Right lung (tissue), 2 donors: ENCODE measurements at regions not wholly inside any gene's neighbourhood (a gene's known extent, or its start where the extent isn't known, plus 50 kb on each side); places are given as distances from the start of the nearest gene placed in this dataset.
A peak's percentile ranks its signal among the peaks of the same experiment; 100 is the strongest.
"Not testable (repeated sequence)": the region's sequence is repeated elsewhere in the genome, so short reads cannot be mapped to it uniquely, and the experiment has no call there.

Experiments used
- DNase-seq, 2 donors: peaks; one replicate each; pipeline ENCODE4 v3.0.0-alpha.2; 2013

DNA sequence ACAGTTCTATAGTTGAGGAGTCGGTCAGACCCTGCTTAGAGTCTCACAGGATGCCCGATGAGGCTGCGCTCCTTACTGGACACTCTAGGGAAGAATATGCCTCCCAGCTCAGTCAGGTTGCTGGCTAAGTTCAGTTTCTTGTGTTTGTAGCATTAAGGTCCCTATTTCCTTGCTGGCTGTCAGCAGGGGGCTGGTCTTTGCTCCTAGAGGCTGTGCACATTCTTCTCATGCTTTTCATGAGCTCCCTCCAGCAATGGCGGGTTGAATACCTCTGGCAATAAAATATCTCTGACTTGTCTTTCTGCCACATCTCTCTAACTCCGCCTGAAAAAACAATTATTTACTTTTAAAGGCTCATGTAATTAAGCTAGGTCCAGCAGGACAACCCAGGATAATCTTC lies 79.4 kb upstream of the DNAJC10 start:
- DNase-seq: no peak

DNA sequence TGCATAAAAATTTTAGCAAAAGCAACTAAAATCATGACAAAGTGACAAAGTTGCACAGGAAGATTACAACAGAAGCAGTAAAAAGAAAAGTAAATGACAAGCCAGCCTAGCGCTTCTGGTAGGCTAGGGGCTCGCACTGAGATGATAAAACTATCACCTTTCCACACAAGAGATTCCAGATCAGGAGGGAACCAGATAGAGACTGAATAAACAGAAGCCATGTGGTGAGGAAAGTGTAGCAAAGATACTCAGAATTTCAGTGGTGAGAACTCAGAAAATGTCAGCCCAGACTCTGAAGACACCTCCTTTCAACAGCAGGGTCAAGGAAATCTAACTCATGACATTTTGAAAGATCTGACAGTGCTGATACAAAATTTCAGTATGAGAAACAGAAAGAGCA lies 77.4 kb upstream of the DNAJC10 start:
- DNase-seq: no peak

DNA sequence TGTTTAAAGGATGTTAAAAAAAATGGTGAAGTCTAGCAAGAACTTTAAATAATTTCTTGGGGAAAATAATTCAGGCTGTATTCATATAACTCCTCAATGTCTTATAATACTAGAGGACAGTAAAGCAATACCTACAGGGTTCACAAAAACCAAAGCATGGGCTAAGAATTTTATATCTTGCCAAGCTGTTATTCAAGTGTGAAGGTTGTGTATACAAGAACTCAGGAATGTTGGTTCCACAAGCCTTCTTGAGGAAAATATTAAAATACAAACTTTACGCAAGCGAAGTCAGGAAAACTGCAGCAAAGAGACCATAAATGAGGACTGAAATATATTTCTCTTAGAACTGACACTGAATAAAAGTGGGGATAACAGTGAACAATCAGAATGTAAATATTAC lies 76.1 kb upstream of the DNAJC10 start:
- no peak for DNase-seq

DNA sequence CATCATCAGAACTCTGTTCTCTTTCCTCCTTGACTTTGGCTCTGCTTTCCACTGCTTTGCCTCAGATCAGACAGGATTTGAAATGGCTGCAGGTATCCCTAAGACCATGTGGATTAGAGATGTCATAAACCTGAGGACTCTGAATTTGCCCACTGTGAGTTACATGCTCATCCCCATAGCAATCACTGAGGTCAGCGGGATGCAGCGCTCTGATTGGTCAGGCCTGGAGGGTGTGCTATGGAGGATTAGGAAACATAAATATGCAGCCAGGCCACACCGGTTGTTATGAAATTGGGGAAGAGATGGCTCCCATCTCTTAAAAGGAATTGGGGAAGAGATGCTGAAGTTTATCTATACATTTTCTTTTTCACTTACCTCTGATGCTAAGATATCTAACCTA lies 73.7 kb upstream of the DNAJC10 start:
- peak in 1 of 2 donors; percentile 5 for DNase-seq

DNA sequence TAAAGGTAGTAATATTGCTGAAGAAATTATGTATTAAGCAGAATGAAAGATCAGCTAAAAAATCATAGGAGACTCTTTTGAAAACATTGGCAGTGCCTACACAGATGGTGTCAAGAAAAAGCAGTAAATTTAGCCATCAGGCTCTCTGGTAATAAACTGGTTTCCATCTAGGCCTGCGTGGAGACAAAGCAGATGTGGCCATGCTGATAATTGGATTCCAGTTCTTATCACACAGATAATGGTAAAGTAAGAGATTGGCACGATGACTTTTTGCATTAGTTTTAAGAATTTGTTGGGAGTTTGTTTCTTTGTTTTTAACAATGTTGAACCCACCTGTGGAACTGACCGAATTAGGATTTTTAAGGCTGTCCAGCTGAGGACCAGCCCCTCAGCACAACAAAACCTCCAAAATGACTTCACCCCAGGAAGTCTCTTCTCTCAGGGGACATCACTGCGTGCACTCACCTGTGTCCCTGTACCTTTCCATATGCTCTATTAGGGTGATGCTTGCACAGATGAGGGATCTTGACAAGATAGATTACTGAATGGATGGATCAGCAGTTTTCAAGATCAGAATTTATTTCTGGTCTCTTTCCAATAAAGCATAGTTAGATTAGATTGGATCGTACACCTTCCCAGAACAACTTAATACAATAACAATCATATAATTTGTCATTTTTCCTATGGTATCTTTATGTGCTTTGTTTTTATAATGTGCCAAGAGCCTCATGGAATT lies 69.1 kb upstream of the DNAJC10 start:
- DNase-seq: no peak

DNA sequence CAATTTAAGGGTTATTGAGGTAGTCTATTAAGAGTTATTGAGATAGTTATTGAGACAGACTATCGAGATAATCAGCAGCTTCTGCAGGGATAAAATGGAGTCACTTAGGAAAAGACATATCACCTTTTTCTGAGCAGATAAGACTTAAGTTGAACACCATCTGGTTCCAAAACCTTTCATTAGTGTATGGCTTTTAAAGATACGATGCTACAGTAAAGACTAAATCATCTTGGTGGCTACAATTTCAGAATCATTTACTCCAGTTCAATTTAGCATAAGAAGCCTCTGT lies 68.6 kb upstream of the DNAJC10 start:
- DNase-seq: no peak

DNA sequence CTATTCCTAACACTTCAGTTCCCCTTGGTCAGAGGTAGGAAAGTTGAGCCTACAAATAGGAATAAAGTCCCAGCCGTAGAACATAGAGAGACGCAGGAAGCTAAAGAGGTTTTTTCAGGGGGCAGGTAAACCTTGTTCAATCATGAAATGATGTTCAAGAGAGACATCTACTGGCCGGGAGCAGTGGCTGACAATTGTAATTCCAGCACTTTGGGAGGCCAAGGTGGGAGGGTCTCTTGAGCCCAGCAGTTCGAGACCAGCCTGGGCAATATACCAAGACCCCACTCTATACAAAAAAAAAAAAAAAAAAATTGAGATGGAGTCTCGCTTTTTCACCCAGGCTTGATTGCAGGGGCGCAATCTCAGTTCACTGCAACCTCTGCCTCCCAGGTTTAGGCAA lies 66.7 kb upstream of the DNAJC10 start:
- DNase-seq: no peak

DNA sequence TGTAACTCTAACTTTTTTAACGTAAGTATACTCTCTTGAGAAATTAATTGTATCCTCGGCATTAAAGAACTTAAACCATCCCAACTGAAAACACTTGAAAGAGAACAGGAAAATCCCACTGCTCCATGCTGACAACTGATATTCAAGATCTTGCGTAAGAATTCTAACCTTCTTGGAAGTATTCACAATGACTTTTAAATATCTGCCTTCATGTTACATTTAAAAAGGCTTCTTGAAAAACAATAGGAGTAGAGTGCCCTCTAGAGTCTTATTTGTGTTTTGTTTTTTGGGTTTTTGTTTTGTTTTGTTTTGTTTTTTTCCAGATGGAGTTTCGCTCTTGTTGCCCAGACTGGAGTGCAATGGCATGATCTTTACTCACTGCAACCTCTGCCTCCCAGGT lies 65.4 kb upstream of the DNAJC10 start:
- peak; percentile 42 to 51 for DNase-seq

DNA sequence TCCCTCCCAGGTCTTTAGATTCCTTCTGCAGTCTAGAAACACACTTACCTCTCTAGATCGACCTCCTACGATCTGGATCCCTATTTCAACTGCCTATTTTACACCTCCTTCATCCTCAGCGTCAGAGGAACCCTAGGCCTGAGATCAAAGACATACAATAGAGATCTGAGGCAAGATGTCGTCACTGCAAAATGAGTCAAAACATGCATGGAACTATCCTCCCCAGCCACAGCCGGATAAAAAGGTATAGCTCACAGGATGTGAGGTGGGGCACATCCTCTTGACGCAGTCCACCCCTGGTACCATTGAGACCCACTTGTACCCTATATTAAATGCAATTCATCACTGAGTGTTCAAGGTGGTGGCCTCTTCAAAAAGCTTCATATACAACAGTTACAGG lies 63.7 kb upstream of the DNAJC10 start:
- DNase-seq: no peak

DNA sequence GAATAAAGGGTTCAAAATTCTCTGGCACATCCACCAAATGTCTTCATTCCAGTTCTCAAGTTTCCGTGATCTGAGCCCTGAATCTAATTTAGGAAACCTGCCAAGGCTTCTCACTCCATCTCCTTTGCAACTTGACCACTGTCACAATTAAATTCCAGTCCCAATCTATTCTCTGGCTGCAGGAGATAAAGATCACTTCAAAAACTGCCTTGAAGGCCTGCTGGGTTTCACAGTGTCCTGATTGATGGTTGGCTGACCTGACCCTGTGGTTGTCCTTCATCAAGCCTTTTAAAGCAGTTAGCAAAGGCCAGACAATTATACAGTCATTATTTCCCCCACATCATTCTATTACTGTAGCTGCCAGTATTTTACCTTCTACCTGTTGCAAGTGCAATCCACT lies 60.3 kb upstream of the DNAJC10 start:
- DNase-seq: no peak

DNA sequence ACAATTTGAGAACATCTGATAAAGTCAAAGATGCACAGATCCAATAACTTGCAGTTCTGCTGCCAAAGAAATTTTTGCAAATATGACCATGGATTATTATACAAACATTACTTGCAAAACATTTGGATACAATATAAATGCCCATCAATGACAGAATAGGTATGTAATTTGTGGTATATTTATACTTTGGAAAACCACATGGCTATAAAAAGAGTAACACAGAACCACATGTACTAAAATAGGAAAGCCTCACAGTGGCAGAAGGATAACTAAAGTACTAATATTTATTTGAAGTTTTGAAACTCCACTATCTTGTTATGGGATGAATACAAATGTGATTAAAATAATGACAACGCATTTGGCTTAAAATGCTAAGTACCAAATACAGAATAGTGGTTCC lies 51.8 kb upstream of the DNAJC10 start:
- DNase-seq: no peak

DNA sequence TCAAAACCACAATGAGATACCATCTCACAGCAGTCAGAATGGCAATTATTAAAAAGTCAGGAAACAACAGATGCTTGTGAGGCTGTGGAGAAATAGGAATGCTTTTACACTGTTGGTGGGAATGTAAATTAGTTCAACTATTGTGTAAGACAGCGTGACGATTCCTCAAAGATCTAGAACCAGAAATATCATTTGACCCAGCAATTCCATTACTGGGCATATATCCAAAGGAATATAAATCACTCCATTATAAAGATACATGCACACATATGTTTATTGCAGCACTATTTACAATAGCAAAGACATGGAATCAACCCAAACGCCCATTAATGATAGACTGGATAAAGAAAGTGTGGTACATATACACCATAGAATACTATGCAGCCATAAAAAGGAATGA lies 50.6 kb upstream of the DNAJC10 start:
- DNase-seq: not testable (repeated sequence)
